ENCODE measurements at regions not wholly inside any gene's neighbourhood (a gene's known extent, or its start where the extent isn't known, plus 50 kb on each side); places are given as distances from the start of the nearest gene placed in this dataset.

- Mint-ChIP-seq H3K4me1 (no peaks in the 10 kb centered on the region), H3K27me3 (no peaks in the 10 kb centered on the region), H3K36me3 (no peaks in the 10 kb centered on the region), H3K4me3 (no peak overlapping the region), H3K27ac (no peak overlapping the region), H3K9me3 (peaks cover 0 to 9% (median 1%) of the 10 kb centered on the region in 7 donors)
- no peak for ATAC-seq (ENCODE audit: low read depth in 2 of 2)
- Histone ChIP-seq H3K4me3 (ENCODE audit: low read depth, low read length) (no peak overlapping the region), H3K27ac (ENCODE audit: insufficient read depth, low read length, poor library complexity, severe bottlenecking) (no peak overlapping the region), H3K27me3 (ENCODE audit: control insufficient read depth, insufficient read depth, low read length) (no peaks in the 10 kb centered on the region), H3K4me1 (ENCODE audit: control insufficient read depth, insufficient read depth, low read length, poor library complexity, severe bottlenecking) (no peaks in the 10 kb centered on the region), H3K36me3 (ENCODE audit: control insufficient read depth, insufficient read depth, low read length) (no peaks in the 10 kb centered on the region), H3K9me3 (ENCODE audit: control insufficient read depth in 2 of 2, low read length in 2 of 2) (no peaks in the 10 kb centered on the region)
- DNase-seq = no peak
Observed at GRCh38 chrX:4936315-4936714, 1222.9 kb upstream of the PRKX start.

- no peaks in the 10 kb centered on the region for H3K27me3 ChIP-seq (ENCODE audit: control insufficient read depth, insufficient read depth, low read length)
- Mint-ChIP-seq H3K4me1 (no peaks in the 10 kb centered on the region), H3K9me3 (peaks cover 0 to 9% (median 1%) of the 10 kb centered on the region in 7 donors), H3K36me3 (no peaks in the 10 kb centered on the region), H3K27ac (no peak overlapping the region), H3K4me3 (no peak overlapping the region), H3K27me3 (no peaks in the 10 kb centered on the region)
- DNase-seq = no peak
- ATAC-seq (ENCODE audit: low read depth in 2 of 2) = no peak
- H3K27ac ChIP-seq (ENCODE audit: insufficient read depth, low read length, poor library complexity, severe bottlenecking) = no peak overlapping the region
- H3K4me3 ChIP-seq (ENCODE audit: low read depth, low read length) = no peak overlapping the region
- no peaks in the 10 kb centered on the region for H3K36me3 ChIP-seq (ENCODE audit: control insufficient read depth, insufficient read depth, low read length)
- no peaks in the 10 kb centered on the region for H3K4me1 ChIP-seq (ENCODE audit: control insufficient read depth, insufficient read depth, low read length, poor library complexity, severe bottlenecking)
- H3K9me3 ChIP-seq (ENCODE audit: control insufficient read depth in 2 of 2, low read length in 2 of 2) = no peaks in the 10 kb centered on the region
Observed at GRCh38 chrX:4935846-4936245, 1222.4 kb upstream of the PRKX start.

GRCh38 chrX:4935401-4935800, 1222.0 kb upstream of the PRKX start:
- ATAC-seq (ENCODE audit: low read depth in 2 of 2) = no peak
- Mint-ChIP-seq H3K4me3 (no peak overlapping the region), H3K27ac (no peak overlapping the region), H3K4me1 (no peaks in the 10 kb centered on the region), H3K27me3 (no peaks in the 10 kb centered on the region), H3K9me3 (peaks cover 0 to 9% (median 4%) of the 10 kb centered on the region in 7 donors), H3K36me3 (no peaks in the 10 kb centered on the region)
- Histone ChIP-seq H3K27ac (ENCODE audit: insufficient read depth, low read length, poor library complexity, severe bottlenecking) (no peak overlapping the region), H3K4me3 (ENCODE audit: low read depth, low read length) (no peak overlapping the region), H3K4me1 (ENCODE audit: control insufficient read depth, insufficient read depth, low read length, poor library complexity, severe bottlenecking) (no peaks in the 10 kb centered on the region), H3K36me3 (ENCODE audit: control insufficient read depth, insufficient read depth, low read length) (no peaks in the 10 kb centered on the region), H3K9me3 (ENCODE audit: control insufficient read depth in 2 of 2, low read length in 2 of 2) (no peaks in the 10 kb centered on the region), H3K27me3 (ENCODE audit: control insufficient read depth, insufficient read depth, low read length) (no peaks in the 10 kb centered on the region)
- DNase-seq = no peak

- Histone ChIP-seq H3K27ac (ENCODE audit: insufficient read depth, low read length, poor library complexity, severe bottlenecking) (no peak overlapping the region), H3K4me3 (ENCODE audit: low read depth, low read length) (no peak overlapping the region), H3K4me1 (ENCODE audit: control insufficient read depth, insufficient read depth, low read length, poor library complexity, severe bottlenecking) (no peaks in the 10 kb centered on the region), H3K36me3 (ENCODE audit: control insufficient read depth, insufficient read depth, low read length) (no peaks in the 10 kb centered on the region), H3K27me3 (ENCODE audit: control insufficient read depth, insufficient read depth, low read length) (no peaks in the 10 kb centered on the region), H3K9me3 (ENCODE audit: control insufficient read depth in 2 of 2, low read length in 2 of 2) (no peaks in the 10 kb centered on the region)
- ATAC-seq (ENCODE audit: low read depth in 2 of 2) (no peak), DNase-seq (no peak)
- Mint-ChIP-seq H3K4me1 (no peaks in the 10 kb centered on the region), H3K27me3 (no peaks in the 10 kb centered on the region), H3K36me3 (no peaks in the 10 kb centered on the region), H3K9me3 (peaks cover 0 to 11% (median 4%) of the 10 kb centered on the region in 7 donors), H3K27ac (no peak overlapping the region), H3K4me3 (no peak overlapping the region)
Observed at GRCh38 chrX:4932790-4933189, 1219.3 kb upstream of the PRKX start.

- H3K9me3 Mint-ChIP-seq = peaks cover 0 to 11% (median 2%) of the 10 kb centered on the region in 7 donors
Observed at GRCh38 chrX:4930426-4930825, 1217.0 kb upstream of the PRKX start.

GRCh38 chrX:4925911-4926310, 1212.5 kb upstream of the PRKX start:
- Histone ChIP-seq H3K27ac (ENCODE audit: insufficient read depth, low read length, poor library complexity, severe bottlenecking) (no peak overlapping the region), H3K4me1 (ENCODE audit: control insufficient read depth, insufficient read depth, low read length, poor library complexity, severe bottlenecking) (no peaks in the 10 kb centered on the region), H3K4me3 (ENCODE audit: low read depth, low read length) (no peak overlapping the region), H3K36me3 (ENCODE audit: control insufficient read depth, insufficient read depth, low read length) (no peaks in the 10 kb centered on the region), H3K27me3 (ENCODE audit: control insufficient read depth, insufficient read depth, low read length) (no peaks in the 10 kb centered on the region), H3K9me3 (ENCODE audit: control insufficient read depth in 2 of 2, low read length in 2 of 2) (no peaks in the 10 kb centered on the region)
- H3K27me3 Mint-ChIP-seq = no peaks in the 10 kb centered on the region
- H3K9me3 Mint-ChIP-seq = peaks cover 0 to 16% (median 2%) of the 10 kb centered on the region in 7 donors
- no peak for DNase-seq
- H3K27ac Mint-ChIP-seq = no peak overlapping the region
- no peak for ATAC-seq (ENCODE audit: low read depth in 2 of 2)
- H3K4me1 Mint-ChIP-seq = no peaks in the 10 kb centered on the region
- no peak overlapping the region for H3K4me3 Mint-ChIP-seq
- H3K36me3 Mint-ChIP-seq = no peaks in the 10 kb centered on the region

More at GRCh38 chrX:4930426-4930825, 1217.0 kb upstream of the PRKX start:
- H3K27ac ChIP-seq (ENCODE audit: insufficient read depth, low read length, poor library complexity, severe bottlenecking) = no peak overlapping the region
- no peaks in the 10 kb centered on the region for H3K27me3 Mint-ChIP-seq
- DNase-seq (no peak), ATAC-seq (ENCODE audit: low read depth in 2 of 2) (no peak)
- H3K27me3 ChIP-seq (ENCODE audit: control insufficient read depth, insufficient read depth, low read length) = no peaks in the 10 kb centered on the region
- no peaks in the 10 kb centered on the region for H3K9me3 ChIP-seq (ENCODE audit: control insufficient read depth in 2 of 2, low read length in 2 of 2)
- no peaks in the 10 kb centered on the region for H3K4me1 ChIP-seq (ENCODE audit: control insufficient read depth, insufficient read depth, low read length, poor library complexity, severe bottlenecking)
- H3K36me3 ChIP-seq (ENCODE audit: control insufficient read depth, insufficient read depth, low read length) = no peaks in the 10 kb centered on the region
- no peak overlapping the region for H3K4me3 ChIP-seq (ENCODE audit: low read depth, low read length)
- no peaks in the 10 kb centered on the region for H3K4me1 Mint-ChIP-seq
- no peaks in the 10 kb centered on the region for H3K36me3 Mint-ChIP-seq
- H3K4me3 Mint-ChIP-seq = no peak overlapping the region
- no peak overlapping the region for H3K27ac Mint-ChIP-seq

- no peaks in the 10 kb centered on the region for H3K36me3 ChIP-seq (ENCODE audit: control insufficient read depth, insufficient read depth, low read length)
- ATAC-seq (ENCODE audit: low read depth in 2 of 2) (no peak), DNase-seq (no peak)
- Mint-ChIP-seq H3K4me3 (no peak overlapping the region), H3K36me3 (no peaks in the 10 kb centered on the region), H3K9me3 (peaks cover 2 to 10% (median 6%) of the 10 kb centered on the region in 7 donors), H3K4me1 (no peaks in the 10 kb centered on the region), H3K27me3 (no peaks in the 10 kb centered on the region), H3K27ac (peak overlapping the region in 1 of 3 donors; percentile 79)
- H3K27ac ChIP-seq (ENCODE audit: insufficient read depth, low read length, poor library complexity, severe bottlenecking) = no peak overlapping the region
- no peaks in the 10 kb centered on the region for H3K27me3 ChIP-seq (ENCODE audit: control insufficient read depth, insufficient read depth, low read length)
- no peaks in the 10 kb centered on the region for H3K4me1 ChIP-seq (ENCODE audit: control insufficient read depth, insufficient read depth, low read length, poor library complexity, severe bottlenecking)
- no peaks in the 10 kb centered on the region for H3K9me3 ChIP-seq (ENCODE audit: control insufficient read depth in 2 of 2, low read length in 2 of 2)
- no peak overlapping the region for H3K4me3 ChIP-seq (ENCODE audit: low read depth, low read length)
Observed at GRCh38 chrX:4909348-4909747, 1195.9 kb upstream of the PRKX start.

- Histone ChIP-seq H3K36me3 (ENCODE audit: control insufficient read depth, insufficient read depth, low read length) (no peaks in the 10 kb centered on the region), H3K4me3 (ENCODE audit: low read depth, low read length) (no peak overlapping the region), H3K27ac (ENCODE audit: insufficient read depth, low read length, poor library complexity, severe bottlenecking) (no peak overlapping the region), H3K9me3 (ENCODE audit: control insufficient read depth in 2 of 2, low read length in 2 of 2) (no peaks in the 10 kb centered on the region), H3K27me3 (ENCODE audit: control insufficient read depth, insufficient read depth, low read length) (no peaks in the 10 kb centered on the region), H3K4me1 (ENCODE audit: control insufficient read depth, insufficient read depth, low read length, poor library complexity, severe bottlenecking) (no peaks in the 10 kb centered on the region)
- Mint-ChIP-seq H3K27ac (no peak overlapping the region), H3K9me3 (peaks cover under 1 to 13% (median 5%) of the 10 kb centered on the region in 7 donors), H3K4me1 (no peaks in the 10 kb centered on the region), H3K36me3 (no peaks in the 10 kb centered on the region), H3K4me3 (no peak overlapping the region), H3K27me3 (no peaks in the 10 kb centered on the region)
- no peak for DNase-seq
- no peak for ATAC-seq (ENCODE audit: low read depth in 2 of 2)
Observed at GRCh38 chrX:4905576-4905975, 1192.1 kb upstream of the PRKX start.

All from CD4-positive, CD25-positive, alpha-beta regulatory T cell (primary cell).